Glomerular endothelial cell (primary cell): ENCODE measurements at regions not wholly inside any gene's neighbourhood (a gene's known extent, or its start where the extent isn't known, plus 50 kb on each side); places are given as distances from the start of the nearest gene placed in this dataset.
"Not testable (repeated sequence)": the region's sequence is repeated elsewhere in the genome, so short reads cannot be mapped to it uniquely, and the experiment has no call there.

Experiments
- DNase-seq: peaks from one replicate; pipeline ENCODE4 v3.0.0-alpha.2; 2011; ENCODE audit warnings: low read depth, low spot score; ENCODE audit errors: extremely low read depth

- no peak for DNase-seq
Measured at GRCh38 chr1:185478877-185479276, 161.8 kb upstream of the IVNS1ABP start.

- no peak for DNase-seq
Measured at GRCh38 chr1:185477638-185478580, 160.9 kb upstream of the IVNS1ABP start.

GRCh38 chr1:185474440-185475149 is 157.6 kb upstream of the IVNS1ABP start:
- DNase-seq: no peak

GRCh38 chr1:185473186-185473585 is 156.1 kb upstream of the IVNS1ABP start:
- no peak for DNase-seq

GRCh38 chr1:185468626-185469025 is 151.6 kb upstream of the IVNS1ABP start:
- DNase-seq: no peak

- no peak for DNase-seq
Measured at GRCh38 chr1:185467122-185467521, 150.1 kb upstream of the IVNS1ABP start.

GRCh38 chr1:185464777-185465176 is 147.7 kb upstream of the IVNS1ABP start:
- no peak for DNase-seq

- no peak for DNase-seq
Measured at GRCh38 chr1:185463433-185463832, 146.4 kb upstream of the IVNS1ABP start.

GRCh38 chr1:185463011-185463410 is 146.0 kb upstream of the IVNS1ABP start:
- no peak for DNase-seq

GRCh38 chr1:185460723-185461122 is 143.7 kb upstream of the IVNS1ABP start:
- DNase-seq: not testable (repeated sequence)

GRCh38 chr1:185459141-185459540 is 142.1 kb upstream of the IVNS1ABP start:
- DNase-seq: no peak

GRCh38 chr1:185458670-185459069 is 141.6 kb upstream of the IVNS1ABP start:
- no peak for DNase-seq

GRCh38 chr1:185453496-185454192 is 136.6 kb upstream of the IVNS1ABP start:
- DNase-seq: no peak

GRCh38 chr1:185450917-185451316 is 133.9 kb upstream of the IVNS1ABP start:
- no peak for DNase-seq

GRCh38 chr1:185450060-185450788 is 133.2 kb upstream of the IVNS1ABP start:
- no peak for DNase-seq

- DNase-seq: no peak
Measured at GRCh38 chr1:185449378-185450059, 132.5 kb upstream of the IVNS1ABP start.

- no peak for DNase-seq
Measured at GRCh38 chr1:185448591-185449186, 131.6 kb upstream of the IVNS1ABP start.

- DNase-seq: no peak
Measured at GRCh38 chr1:185446131-185446530, 129.1 kb upstream of the IVNS1ABP start.

GRCh38 chr1:185445594-185445993 is 128.6 kb upstream of the IVNS1ABP start:
- no peak for DNase-seq

- no peak for DNase-seq
Measured at GRCh38 chr1:185444676-185445075, 127.6 kb upstream of the IVNS1ABP start.
